Medulla oblongata (tissue), 1 donor: ENCODE measurements at regions not wholly inside any gene's neighbourhood (a gene's known extent, or its start where the extent isn't known, plus 50 kb on each side); places are given as distances from the start of the nearest gene placed in this dataset.

ENCODE experiments used
- DNase-seq: peaks from one replicate; pipeline ENCODE4 v3.0.0-alpha.2; 2015; ENCODE audit errors: extremely low spot score

DNA sequence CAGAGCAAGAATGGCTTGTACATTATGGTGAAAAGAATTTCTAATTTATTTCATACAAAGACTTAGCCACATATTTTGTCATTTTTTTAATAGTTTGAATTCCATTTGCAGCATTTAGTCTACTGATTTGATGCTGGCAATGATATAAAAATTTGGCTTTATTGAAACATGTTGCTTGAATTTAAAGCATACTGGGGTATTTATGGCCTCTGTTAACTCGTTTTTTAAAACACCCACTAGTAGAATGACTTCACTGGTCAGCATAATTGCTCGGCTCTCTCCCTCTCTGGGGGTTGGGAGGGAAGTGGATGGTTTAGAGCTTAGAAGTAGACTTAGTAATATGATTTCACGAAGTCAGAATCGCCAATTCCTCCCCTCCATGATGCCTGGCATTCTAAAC is 354.9 kb upstream of the HTR2A start:
- no peak for DNase-seq

DNA sequence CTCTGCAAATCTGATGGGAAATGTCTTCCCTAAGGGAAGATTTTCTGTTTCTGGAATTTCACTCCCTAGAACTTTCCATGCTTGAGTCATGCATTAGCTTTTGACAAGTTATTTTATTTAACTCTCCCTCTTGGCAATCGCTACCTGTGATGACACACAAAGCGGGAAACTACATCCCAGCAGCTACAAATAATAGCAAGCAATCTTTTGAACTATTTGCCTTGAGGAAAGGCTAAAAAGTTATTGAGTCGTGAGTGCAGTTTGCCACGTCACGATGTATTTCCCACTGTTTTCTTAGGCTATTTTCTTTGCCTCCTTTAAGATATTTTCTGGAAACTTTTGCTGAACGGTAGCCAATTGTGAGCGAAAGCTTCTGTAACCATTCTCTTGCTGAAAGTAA is 353.3 kb upstream of the HTR2A start:
- DNase-seq, result no peak

DNA sequence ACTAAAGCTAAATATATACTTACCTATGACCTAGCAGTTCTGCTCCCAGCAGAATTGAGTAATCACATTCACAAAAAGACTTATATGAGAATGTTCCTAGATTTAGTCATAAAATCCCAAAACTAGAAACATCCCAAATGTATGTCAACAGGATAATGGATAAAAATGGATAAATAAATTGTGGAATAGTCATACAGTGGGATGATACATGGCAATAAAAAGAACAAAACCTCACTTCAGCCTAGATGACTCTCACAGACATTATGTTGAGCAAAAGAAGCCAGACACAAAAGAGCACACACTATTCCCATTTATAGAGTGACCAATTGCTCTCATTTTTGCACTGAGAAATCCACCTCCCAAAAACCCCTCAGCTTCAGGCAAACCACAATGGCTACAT is 352.4 kb upstream of the HTR2A start:
- no peak for DNase-seq

DNA sequence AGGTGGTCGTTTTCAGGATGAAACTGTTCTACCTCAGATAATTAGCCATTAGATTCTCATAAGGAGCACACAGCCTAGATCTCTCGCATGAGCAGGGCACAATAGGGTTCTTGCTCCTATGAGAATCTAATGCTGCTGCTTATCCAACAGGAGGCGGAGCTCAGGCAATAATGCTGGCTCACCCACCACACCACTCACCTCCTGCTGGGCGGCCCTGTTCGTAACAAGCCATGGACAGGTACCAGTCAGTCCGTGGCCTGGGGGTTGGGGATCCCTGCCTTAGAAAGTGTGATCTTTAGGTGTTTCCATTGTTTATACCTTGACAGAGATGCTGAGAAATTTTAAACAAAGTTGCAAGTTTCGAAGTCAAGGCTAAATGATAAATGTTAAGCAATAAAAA is 344.6 kb upstream of the HTR2A start:
- DNase-seq, result no peak

DNA sequence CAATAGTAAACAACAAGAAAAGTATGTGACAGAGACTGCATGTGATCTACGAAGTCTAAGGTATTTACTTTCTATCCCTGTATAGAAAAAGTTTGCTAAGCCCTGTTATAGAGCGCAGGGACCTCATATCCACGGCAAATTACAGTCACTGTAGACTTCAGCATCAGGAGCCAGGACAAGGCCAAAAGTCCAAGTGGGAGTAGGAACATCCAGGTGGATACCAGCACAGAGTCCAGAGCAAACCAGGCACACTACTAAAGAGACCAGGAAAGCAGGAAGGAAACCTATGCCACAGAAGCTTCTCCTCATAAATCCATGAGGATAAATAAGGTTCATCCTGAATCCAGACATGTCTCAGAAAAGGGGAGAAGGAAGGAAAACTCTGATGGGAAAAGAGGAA is 342.2 kb upstream of the HTR2A start:
- DNase-seq, result no peak

DNA sequence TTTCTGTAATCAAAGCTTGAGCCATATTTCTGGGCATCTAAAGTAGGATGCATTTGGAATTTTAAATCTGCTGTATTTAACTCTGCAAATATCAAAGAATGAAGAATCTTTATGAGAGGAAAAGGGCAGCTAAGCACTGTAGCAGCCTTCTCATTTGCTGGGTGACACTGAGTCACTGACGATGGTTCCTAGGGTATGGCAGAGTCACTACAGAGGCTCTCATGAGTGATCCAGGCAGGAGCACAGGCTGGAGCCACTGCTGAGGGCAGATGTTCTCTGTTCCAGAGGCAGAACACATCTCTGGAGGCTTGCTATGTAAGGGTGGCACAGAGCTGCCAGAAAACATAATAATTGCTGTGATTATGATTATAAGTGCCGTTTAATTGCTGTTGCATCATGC is 340.7 kb upstream of the HTR2A start:
- no peak for DNase-seq

DNA sequence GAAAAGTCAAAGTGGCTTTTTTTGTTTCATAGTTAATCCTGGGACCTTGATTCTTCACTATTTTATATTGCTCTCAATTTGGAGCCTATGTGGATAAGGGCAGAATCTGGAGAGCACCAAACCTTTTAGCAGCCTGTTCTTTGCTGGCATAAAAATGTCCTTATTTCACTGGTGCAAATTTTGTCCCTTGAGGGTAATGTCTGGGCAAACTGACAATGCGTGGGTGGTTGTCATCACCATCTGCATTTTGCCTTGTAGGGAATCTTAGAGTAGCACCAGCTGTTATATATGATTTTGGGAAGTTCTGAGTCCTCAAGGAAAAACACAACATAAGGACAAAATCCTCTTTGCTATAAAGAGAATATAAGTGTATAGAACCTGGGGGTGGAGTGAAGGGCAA is 336.9 kb upstream of the HTR2A start:
- no peak for DNase-seq

DNA sequence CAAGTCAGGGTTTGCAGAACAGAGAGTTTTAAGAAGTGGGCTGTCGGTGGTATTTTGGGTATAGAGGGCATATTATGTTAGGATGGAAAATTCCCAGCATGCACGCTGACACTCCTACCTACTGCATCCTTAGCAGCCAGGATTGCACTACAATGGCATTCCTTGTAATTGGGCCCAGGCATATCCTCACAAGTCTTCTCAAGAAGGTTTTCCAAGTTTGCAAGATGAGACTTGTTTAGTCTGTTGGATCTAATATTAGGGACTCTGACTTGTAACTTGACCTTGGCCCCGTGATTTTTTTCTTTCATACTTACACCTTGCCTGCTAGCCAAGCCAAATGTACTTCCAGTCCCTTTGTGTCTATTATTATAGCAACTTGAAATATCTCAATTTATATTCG is 335.7 kb upstream of the HTR2A start:
- DNase-seq, result no peak

DNA sequence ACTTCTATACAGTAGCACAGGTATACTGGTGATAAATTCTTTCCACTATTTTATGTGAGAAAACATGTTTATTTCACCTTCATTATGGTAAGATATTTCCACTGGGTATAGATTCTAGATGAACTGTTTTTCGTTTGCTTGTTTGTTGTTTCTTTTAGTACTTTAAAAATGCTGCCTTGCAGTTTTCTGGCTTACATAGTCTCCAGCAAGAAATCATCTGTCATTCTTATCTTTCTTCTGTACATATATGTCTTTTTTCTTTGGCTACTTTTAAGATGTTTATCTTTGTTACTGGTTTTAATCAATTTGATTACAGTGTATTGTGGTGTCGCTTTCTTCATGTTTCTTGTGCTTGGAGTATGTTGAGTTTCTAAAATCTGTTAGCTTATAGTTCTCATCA is 333.3 kb upstream of the HTR2A start:
- DNase-seq, result no peak

DNA sequence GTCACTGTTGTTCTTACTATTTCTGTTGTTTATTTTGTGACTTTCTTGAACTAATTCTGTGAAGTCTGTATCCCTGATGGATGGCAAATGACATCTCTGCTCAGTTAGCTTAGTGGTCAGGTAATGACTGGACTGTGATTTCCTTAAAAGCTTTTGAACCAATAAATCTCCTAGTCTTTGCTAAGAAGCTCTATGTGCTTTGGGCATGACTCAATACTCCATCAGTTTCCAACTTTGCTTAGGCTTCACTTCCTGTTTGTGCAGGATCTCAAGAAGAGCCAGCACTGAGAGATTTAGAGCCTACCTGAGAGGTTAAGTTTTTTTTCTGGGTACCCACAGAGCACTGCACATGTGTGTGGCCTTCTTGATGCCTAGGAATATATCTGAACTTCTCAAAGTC is 329.7 kb upstream of the HTR2A start:
- DNase-seq, result no peak

DNA sequence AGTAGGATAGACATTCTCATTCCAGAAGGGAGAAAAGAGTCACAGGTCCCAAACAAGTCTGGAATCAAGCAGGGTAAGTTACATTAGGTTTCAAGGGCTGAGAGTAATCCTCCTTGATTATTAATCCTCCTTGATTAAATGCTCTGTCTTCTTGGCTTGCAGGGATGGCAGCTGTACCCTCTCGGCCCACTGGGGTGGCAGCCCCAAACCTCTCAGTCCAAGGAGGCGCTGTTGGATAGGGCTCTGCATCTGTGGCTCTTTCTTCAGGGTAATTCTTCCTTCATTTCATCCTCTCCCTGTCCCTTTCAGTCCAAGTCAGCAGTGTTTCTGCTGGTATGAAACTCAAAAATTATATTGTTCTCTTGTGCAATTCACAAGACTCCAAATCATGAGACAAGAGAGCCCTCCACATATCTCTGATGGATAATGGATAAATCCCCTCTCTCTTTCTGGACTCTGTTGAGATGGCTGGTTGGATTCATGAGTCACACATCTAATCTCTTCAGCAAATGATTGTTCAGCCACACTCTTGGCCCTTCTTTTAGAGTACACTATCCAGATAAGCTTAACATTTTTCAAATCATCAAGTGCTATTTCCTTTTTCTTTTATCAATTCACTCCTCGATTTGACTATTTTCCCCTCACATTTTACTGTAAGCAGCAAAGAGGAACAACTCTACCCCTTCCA is 323.7 kb upstream of the HTR2A start:
- no peak for DNase-seq

DNA sequence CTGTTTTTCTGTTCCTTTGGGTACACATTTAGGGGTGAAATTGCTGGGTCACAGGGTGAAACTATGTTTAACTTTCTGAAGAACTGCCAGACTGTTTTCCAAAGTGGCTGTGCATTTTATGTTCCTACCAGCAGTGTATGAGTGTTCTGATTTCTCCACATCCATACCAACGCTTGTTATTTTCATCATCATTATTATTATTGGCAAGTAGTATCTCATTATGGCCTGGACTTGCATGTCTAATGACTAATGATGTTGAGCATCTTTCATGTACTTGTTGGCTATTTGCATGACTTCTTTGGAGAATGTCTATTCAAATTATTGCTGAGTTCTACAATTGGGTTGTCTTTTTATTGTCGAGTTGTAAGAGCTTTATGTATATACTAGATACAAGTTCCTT is 321.8 kb upstream of the HTR2A start:
- no peak for DNase-seq

DNA sequence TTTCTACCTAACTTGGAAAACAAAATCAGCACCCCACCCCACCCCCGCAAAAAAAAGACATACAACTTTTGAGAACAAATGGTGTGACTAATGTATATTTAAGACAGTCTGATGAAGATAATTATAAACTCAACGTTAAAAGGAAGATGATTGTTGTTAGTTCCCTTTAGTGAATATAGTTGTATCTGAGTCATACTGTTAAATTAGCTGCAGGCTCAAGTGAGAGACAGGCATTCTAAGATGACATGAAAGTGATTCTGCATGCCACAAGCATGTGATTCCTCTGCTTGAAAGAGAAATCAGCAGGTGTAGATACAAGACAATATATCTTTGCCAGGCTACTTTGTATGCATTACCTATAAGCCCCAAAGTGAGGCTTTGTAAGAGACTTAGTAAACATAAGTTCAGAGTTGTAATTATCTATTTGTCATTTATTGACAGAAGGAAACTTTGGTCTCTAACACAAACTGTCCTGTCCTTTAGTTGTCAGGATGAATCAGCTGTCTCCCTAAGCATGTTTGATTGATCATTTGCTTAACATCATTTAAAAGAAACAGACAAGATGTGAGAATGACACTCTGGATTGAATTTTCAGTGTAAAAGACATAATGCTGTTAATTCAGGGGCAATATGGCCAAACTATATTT is 319.4 kb upstream of the HTR2A start:
- DNase-seq, result no peak

DNA sequence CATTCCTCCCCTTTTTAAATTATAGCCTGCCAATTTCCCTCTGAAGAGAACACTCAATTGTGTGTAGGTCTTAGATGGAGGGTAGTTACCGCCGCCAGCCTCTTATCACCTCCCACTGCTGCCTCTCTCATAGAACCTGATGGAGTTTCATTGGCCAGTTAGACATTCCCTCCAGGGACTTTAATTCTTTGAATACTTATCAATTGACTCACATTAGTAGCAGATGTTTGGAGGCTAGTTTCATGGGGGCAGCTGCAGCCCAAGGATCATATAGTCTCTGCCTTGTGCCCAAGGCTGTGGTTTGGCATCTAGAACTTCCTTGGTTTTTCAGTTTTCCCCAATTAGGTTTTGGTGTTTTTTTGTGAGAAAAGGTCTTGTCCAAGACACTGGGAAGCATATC is 318.9 kb upstream of the HTR2A start:
- no peak for DNase-seq

DNA sequence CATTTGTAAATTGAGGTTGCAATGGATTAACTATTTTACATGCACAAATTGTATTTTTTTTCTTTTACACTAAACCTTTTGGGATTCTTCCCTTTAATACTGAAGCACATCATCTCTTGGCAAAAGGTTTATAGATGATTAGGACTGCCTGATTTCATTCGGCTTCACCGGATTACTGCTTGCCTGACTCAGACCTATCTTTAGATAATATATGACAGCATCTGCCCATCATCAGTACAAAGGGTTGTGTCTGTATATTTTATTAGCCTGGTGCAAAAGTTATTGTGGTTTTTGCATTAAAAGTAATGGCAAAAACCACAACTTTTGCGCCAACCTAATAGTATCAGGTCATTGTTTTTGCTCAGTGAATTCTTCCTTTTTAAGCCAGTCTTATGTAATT is 316.2 kb upstream of the HTR2A start:
- no peak for DNase-seq

DNA sequence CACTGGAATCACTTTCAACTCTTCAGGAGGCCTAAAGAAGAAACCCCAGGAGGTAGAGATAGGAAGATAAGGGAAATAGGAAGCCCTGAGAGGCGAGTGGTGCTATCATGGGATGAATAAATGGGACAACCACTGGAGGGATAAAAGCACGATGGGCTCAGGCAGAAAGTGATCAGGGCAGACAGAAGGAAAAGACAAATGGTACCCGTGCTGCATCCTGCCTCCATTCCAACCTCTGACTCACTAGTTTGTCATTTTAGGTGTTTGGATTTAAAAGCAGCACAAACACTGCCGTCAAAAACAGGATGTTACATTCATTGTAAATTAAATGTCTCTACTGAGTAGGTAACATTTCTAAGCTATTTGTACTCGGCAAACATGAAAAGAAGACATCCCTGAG is 314.3 kb upstream of the HTR2A start:
- DNase-seq, result no peak

DNA sequence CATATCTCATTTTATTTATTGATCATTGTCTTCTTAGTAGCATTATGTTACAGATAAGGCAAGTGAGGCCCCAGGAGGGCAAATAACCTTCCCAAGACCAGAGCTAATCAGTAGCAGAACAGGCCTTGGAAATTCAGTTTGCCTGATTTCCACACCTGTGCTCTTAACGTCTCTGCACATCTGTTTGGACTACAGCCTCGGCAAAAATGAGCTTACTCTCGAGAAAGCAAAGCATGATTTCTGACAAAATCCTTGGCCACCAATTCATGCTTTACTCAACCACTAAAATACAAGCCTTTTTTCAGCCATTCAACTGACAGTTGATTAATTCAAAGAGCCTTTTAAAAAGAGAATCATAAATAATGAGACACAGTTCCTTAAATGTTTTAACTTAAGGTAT is 309.3 kb upstream of the HTR2A start:
- DNase-seq, result no peak

DNA sequence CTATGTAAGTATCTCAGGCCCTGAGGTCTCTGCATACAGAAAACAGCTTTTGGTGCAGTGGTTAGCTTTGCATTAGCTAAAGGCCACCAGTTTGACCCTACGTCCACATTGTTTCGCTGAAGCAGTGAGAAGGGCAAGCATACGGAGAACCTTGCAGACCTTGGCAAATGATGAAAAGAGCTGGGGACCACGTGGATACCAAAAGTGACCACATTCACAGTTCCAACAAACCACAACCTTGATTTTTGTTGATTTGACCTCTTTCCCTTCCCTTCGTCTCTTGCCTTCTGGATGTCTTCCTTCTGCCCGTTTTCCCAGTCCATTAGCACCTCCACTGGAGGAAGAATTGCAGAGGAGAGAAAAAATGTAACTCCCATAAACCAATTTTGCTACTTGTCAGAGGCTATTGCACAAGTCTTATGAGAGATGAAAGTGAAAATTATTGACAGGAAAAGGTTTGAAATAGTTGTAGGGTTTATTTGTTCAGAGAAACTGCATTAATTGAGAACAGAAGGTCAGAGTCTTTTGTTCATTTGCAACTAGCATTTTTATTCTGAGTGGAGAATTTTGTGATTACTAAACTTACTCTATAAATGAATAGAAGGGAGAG is 293.9 kb upstream of the HTR2A start:
- DNase-seq, result no peak

DNA sequence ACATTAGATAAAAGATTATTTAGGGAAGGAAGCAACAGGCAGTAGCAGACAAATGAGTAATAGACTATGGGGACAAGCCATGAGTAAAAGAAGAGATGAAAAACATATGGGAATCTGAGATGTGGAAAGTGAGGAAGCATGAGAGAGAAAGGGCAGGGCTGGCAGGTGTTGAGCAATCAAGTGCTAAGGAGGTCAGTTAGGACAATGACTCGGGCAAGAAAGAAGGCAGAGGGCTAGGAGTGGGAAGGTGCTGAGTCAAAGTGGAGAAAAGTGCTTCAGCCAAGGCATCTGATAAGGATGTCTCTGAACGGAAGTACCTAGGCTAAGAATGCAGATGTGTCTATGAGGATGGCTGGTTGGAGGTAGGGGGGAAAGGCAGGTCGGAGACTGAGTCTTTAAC is 291.9 kb upstream of the HTR2A start:
- DNase-seq, result no peak

DNA sequence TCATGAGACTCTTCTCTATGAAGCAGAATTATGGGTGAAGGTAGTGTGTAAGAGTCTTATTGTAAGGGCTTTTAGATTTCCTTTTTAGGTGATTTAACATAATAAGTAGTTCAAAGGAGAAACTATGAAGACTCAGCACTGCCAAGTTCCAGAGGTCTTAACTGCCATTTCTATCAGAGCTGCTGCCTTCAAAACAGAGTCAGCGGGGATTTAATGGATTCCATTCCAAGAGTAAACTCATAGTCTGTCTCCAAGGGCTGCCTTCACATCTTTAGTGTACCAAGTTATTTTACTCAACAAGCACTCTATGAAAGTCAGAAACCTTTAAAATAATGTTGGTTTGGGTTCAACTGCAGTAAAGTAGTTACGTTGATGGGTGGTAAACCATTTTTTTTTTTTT is 289.6 kb upstream of the HTR2A start:
- DNase-seq, result no peak

DNA sequence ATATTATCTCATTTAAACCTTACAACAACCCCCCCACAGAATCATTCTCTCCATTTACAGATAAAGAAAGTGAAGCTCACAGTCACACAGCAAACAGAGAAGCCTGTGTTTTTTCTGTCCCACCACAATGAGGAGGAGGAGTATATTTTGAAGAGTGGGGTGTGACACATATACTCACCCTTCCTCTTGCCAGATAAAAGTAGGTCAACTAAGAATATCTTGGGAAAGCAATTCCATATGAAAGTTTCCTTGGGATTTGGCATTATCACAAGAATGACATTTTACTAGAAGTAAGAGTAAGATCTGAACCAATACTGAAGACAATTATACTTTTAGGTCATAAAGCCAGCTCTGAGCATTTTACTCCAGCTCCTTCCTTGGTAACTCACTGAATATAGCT is 287.5 kb upstream of the HTR2A start:
- DNase-seq, result no peak

DNA sequence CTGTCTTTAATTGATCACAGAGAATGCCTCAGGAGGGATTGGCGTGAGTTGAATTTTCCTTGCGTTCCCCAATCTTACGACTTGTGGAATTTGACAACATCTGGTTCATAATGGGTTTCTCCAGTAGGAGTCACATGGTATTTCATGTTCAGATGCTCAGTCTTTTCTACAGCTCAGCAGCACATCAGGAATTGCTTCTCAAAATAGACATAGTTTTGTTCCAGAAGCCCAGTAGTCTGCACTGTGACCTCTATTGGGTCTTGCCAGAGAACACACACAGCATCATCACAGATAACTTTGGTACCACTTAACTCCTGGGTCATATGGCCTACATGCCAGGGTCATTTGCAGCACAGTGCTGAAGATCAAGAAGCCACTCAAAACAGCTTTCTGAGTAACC is 282.5 kb upstream of the HTR2A start:
- DNase-seq, result no peak

DNA sequence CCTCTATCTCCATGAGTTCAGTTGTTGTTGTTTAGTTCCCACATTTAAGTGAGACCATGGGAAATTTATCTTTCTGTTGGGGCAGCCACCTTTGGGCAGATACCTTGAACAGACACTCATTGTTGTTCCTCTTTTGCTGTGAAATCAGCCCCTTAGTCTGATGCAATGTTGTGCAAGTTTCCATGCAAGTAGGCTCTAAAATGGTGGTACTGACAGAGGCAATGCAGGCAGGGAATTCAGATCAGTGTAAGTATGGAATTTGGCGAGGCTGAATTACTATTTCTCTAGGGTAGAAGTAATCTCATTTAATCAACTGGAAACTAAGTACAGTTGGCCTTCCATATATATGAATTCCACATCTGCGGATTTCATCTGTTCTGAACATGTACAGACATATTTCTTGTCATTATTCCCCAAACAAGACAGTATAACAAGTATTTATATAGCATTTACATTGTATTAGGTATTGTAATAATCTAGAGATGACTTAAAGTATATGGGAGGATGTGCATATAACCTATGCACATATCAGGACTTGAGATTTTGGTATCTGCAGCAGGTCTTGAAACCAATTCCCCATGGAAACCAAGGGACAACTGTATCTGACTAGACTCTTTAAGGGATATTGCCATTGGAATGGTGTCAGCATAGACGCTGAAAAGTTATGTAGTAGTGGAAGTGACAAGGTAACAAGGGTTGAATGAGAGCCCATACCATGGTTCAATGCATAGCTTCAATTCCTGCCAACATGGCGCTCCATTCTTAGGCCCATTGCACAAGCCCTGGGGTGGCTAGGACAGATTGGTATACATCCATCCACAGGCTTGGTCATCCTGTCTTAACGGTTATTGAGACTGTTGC is 281.5 kb upstream of the HTR2A start:
- DNase-seq, result no peak
